Progenitor cell of endocrine pancreas (in vitro differentiated cells): ENCODE measurements at regions not wholly inside any gene's neighbourhood (a gene's known extent, or its start where the extent isn't known, plus 50 kb on each side); places are given as distances from the start of the nearest gene placed in this dataset.

Experiments used
- DNase-seq: peaks from one replicate; pipeline ENCODE4 v3.0.0; 2021; ENCODE audit warnings: low spot score; ENCODE audit not compliant: unreplicated experiment
- H3K27ac Mint-ChIP-seq: 2 replicates; pipeline ENCODE4 v1.8.0; 2021; ENCODE audit warnings: mild to moderate bottlenecking, moderate library complexity, mixed read lengths
- H3K27me3 Mint-ChIP-seq: 2 replicates; pipeline ENCODE4 v1.8.0; 2021; ENCODE audit warnings: mixed read lengths
- H3K36me3 Mint-ChIP-seq: 2 replicates; pipeline ENCODE4 v1.8.0; 2022; ENCODE audit warnings: mixed read lengths; ENCODE audit not compliant: insufficient read depth
- H3K4me1 Mint-ChIP-seq: 2 replicates; pipeline ENCODE4 v1.8.0; 2021; ENCODE audit warnings: low read depth, mixed read lengths
- H3K4me3 Mint-ChIP-seq: 2 replicates; pipeline ENCODE4 v1.8.0; 2021; ENCODE audit warnings: low read depth, mild to moderate bottlenecking, moderate library complexity, mixed read lengths
- H3K9me3 Mint-ChIP-seq: 2 replicates; pipeline ENCODE4 v1.8.0; 2021; ENCODE audit warnings: low read depth, mixed read lengths
- CTCF ChIP-seq: fragments of 200-600 bp; sonication (generic); IDR thresholded peaks from one replicate; pipeline ENCODE4 v1.5.0; 2021; ENCODE audit warnings: antibody characterized with exemption, mild to moderate bottlenecking; ENCODE audit not compliant: unreplicated experiment

GRCh38 chr2:217331523-217332416 is 471.9 kb upstream of the TNP1 start:
- H3K4me1 Mint-ChIP-seq = peaks cover 44% of the 10 kb centered on the region
- no peaks in the 10 kb centered on the region for H3K9me3 Mint-ChIP-seq
- no peaks in the 10 kb centered on the region for H3K36me3 Mint-ChIP-seq
- H3K27me3 Mint-ChIP-seq = no peaks in the 10 kb centered on the region
- TF ChIP-seq CTCF = no peak
- DNase-seq = peak; percentile 28
- H3K4me3 Mint-ChIP-seq = no peak overlapping the region
- H3K27ac Mint-ChIP-seq = peak overlapping the region; percentile 98

GRCh38 chr2:217330647-217331046 is 470.8 kb upstream of the TNP1 start:
- no peak for DNase-seq
- no peak for TF ChIP-seq CTCF
- H3K4me3 Mint-ChIP-seq = no peak overlapping the region
- H3K4me1 Mint-ChIP-seq = peaks cover 49% of the 10 kb centered on the region
- no peaks in the 10 kb centered on the region for H3K36me3 Mint-ChIP-seq
- no peaks in the 10 kb centered on the region for H3K9me3 Mint-ChIP-seq
- H3K27me3 Mint-ChIP-seq = no peaks in the 10 kb centered on the region
- H3K27ac Mint-ChIP-seq = peak overlapping the region; percentile 98

GRCh38 chr2:217329023-217329431 is 469.2 kb upstream of the TNP1 start:
- H3K36me3 Mint-ChIP-seq = peaks cover 5% of the 10 kb centered on the region
- H3K9me3 Mint-ChIP-seq = peaks cover 7% of the 10 kb centered on the region
- no peak overlapping the region for H3K27ac Mint-ChIP-seq
- H3K4me1 Mint-ChIP-seq = peaks cover 50% of the 10 kb centered on the region
- TF ChIP-seq CTCF = no peak
- no peaks in the 10 kb centered on the region for H3K27me3 Mint-ChIP-seq
- H3K4me3 Mint-ChIP-seq = no peak overlapping the region
- no peak for DNase-seq

- peaks cover 48% of the 10 kb centered on the region for H3K4me1 Mint-ChIP-seq
- DNase-seq = no peak
- peaks cover 11% of the 10 kb centered on the region for H3K9me3 Mint-ChIP-seq
- TF ChIP-seq CTCF = no peak
- H3K27me3 Mint-ChIP-seq = no peaks in the 10 kb centered on the region
- H3K36me3 Mint-ChIP-seq = peaks cover 9% of the 10 kb centered on the region
- H3K4me3 Mint-ChIP-seq = no peak overlapping the region
- no peak overlapping the region for H3K27ac Mint-ChIP-seq
Observed at GRCh38 chr2:217328622-217328978, 468.7 kb upstream of the TNP1 start.

- TF ChIP-seq CTCF = no peak
- H3K36me3 Mint-ChIP-seq = peaks cover 9% of the 10 kb centered on the region
- peak overlapping the region; percentile 7 for H3K27ac Mint-ChIP-seq
- H3K27me3 Mint-ChIP-seq = no peaks in the 10 kb centered on the region
- H3K4me1 Mint-ChIP-seq = peaks cover 44% of the 10 kb centered on the region
- peaks cover 12% of the 10 kb centered on the region for H3K9me3 Mint-ChIP-seq
- H3K4me3 Mint-ChIP-seq = no peak overlapping the region
- DNase-seq = no peak
Observed at GRCh38 chr2:217327953-217328621, 468.2 kb upstream of the TNP1 start.
